K562 (cell line): ENCODE measurements at regions not wholly inside any gene's neighbourhood (a gene's known extent, or its start where the extent isn't known, plus 50 kb on each side); places are given as distances from the start of the nearest gene placed in this dataset.

Experiments
- ATAC-seq: fragments of 200-7000 bp; cut with Tn5 transposase; 3 replicates; pipeline ENCODE4 v1.9.1; 2020; ENCODE audit warnings: moderate library complexity
- BruUV-seq: library from RNA; stranded (reverse); fragments of 400-500 nt; replicated peaks from 2 replicates; lab custom pipeline; 2021; lab: Mats Ljungman, UMichigan
- CTCF ChIA-PET: fragments of 300-600 bp; formaldehyde crosslinking; extraction: SDS; loops from one replicate; lab custom pipeline; 2021; ENCODE audit warnings: low intra/inter-chr PET ratio; lab: Yijun Ruan, JAX
- POLR2A ChIA-PET: fragments of 300-600, 350-650 bp; sonication (Branson Sonifier 250); formaldehyde crosslinking; extraction: SDS; loops from one replicate; lab custom pipeline; 2021; ENCODE audit warnings: antibody characterized with exemption, inconsistent platforms; lab: Yijun Ruan, JAX
- DNase-seq, 4 experiments: peaks; one replicate each; pipeline versions ENCODE4 v3.0.0 to v3.0.0-alpha.2; 2011 to 2018; ENCODE audit warnings: low spot score in 3 of 4, mixed read lengths in 3 of 4; ENCODE audit errors: extremely low read depth in 1 of 4
- FAIRE-seq: peaks from 2 replicates; lab custom pipeline; 2011; peaks lifted over from hg19 to GRCh38; lab: Jason Lieb, UNC
- H2AFZ ChIP-seq: 2 replicates; pipeline ENCODE4 v1.6.0; 2011; ENCODE audit warnings: low read depth, low read length, control low read depth, inconsistent platforms
- H3K27ac ChIP-seq: fragments of 200-600 bp; 3 replicates; pipeline ENCODE4 v1.8.0; 2011; ENCODE audit warnings: low read depth, mild to moderate bottlenecking, control low read depth, inconsistent platforms, low read length, moderate library complexity, mixed read lengths; ENCODE audit errors: extremely low read depth
- H3K27me3 ChIP-seq, 2 experiments: fragments of 300-600 bp in 1 of 2; 2 replicates in 1 of 2; 3 replicates in 1 of 2; pipeline versions ENCODE4 v1.6.0 to v1.8.0; 2011; ENCODE audit warnings: inconsistent platforms in 2 of 2, low read length in 2 of 2, mild to moderate bottlenecking in 1 of 2, mixed read lengths in 1 of 2, moderate library complexity in 1 of 2; ENCODE audit not compliant: control insufficient read depth in 2 of 2, insufficient read depth in 2 of 2
- H3K36me3 ChIP-seq: fragments of 300-600 bp; 3 replicates; pipeline ENCODE4 v1.8.0; 2011; ENCODE audit warnings: mild to moderate bottlenecking, low read length, inconsistent platforms; ENCODE audit not compliant: control insufficient read depth, insufficient read depth
- H3K4me1 ChIP-seq, 2 experiments: fragments of 200-600 bp in 1 of 2; replicated peaks in 1 of 2; 2 replicates in 1 of 2; 3 replicates in 1 of 2; pipeline versions ENCODE4 v1.5.1 to v1.8.0; 2011; ENCODE audit warnings: inconsistent platforms in 2 of 2, low read length in 2 of 2, mild to moderate bottlenecking in 1 of 2, mixed read lengths in 1 of 2, moderate library complexity in 1 of 2; ENCODE audit not compliant: control insufficient read depth in 2 of 2, insufficient read depth in 2 of 2
- H3K4me2 ChIP-seq: 2 replicates; pipeline ENCODE4 v1.6.1; 2011; ENCODE audit warnings: low read length, control low read depth, inconsistent platforms, mixed read lengths; ENCODE audit not compliant: insufficient read depth
- H3K4me3 ChIP-seq: fragments of 200-600 bp; sonication (generic), shearing (Covaris generic); 2 replicates; pipeline ENCODE4 v1.5.1; 2016; ENCODE audit warnings: control low read depth, inconsistent platforms
- H3K79me2 ChIP-seq: fragments of 200-600 bp; 3 replicates; pipeline ENCODE4 v1.8.0; 2011; ENCODE audit warnings: low read length, inconsistent platforms; ENCODE audit not compliant: control insufficient read depth, insufficient read depth
- H3K9ac ChIP-seq, 2 experiments: 2 replicates each; pipeline versions ENCODE4 v1.6.0 to v1.6.1; 2011; ENCODE audit warnings: low read depth in 2 of 2, low read length in 2 of 2, control low read depth in 1 of 2, inconsistent platforms in 1 of 2, mild to moderate bottlenecking in 1 of 2, mixed read lengths in 1 of 2; ENCODE audit not compliant: insufficient read depth in 1 of 2
- H3K9me1 ChIP-seq: one replicate; pipeline ENCODE4 v1.6.0; 2011; ENCODE audit warnings: inconsistent platforms, mild to moderate bottlenecking, low read length, moderate library complexity; ENCODE audit not compliant: control insufficient read depth, insufficient read depth
- H3K9me3 ChIP-seq: replicated peaks from 2 replicates; pipeline ENCODE4 v1.5.1; 2011; ENCODE audit warnings: low read depth, low read length, inconsistent platforms; ENCODE audit not compliant: control insufficient read depth, insufficient read depth
- H4K20me1 ChIP-seq: replicated peaks from 2 replicates; pipeline ENCODE4 v1.6.1; 2011; ENCODE audit warnings: low read length, inconsistent platforms, mixed read lengths; ENCODE audit not compliant: control insufficient read depth, insufficient read depth
- BRF1 ChIP-seq: IDR thresholded peaks from 3 replicates; pipeline ENCODE4 v1.6.1; 2011; ENCODE audit warnings: borderline replicate concordance, mild to moderate bottlenecking; ENCODE audit not compliant: insufficient read length; ENCODE audit errors: extremely low read depth
- CHD1 ChIP-seq: fragments of 200-600 bp; sonication (generic); IDR thresholded peaks from one replicate; pipeline ENCODE4 v1.6.1; 2012; ENCODE audit warnings: mild to moderate bottlenecking, moderate library complexity, low read length, inconsistent platforms
- FOXJ2 ChIP-seq: fragments of 200-800 bp; sonication (Bioruptor generic); IDR thresholded peaks from 2 replicates; pipeline ENCODE4 v1.6.1; 2016; ENCODE audit warnings: missing genetic modification characterization, missing compliant biosample characterization
- GABPB1 ChIP-seq: sonication (generic); formaldehyde crosslinking; IDR thresholded peaks from 2 replicates; pipeline ENCODE4 v1.8.0; 2022; ENCODE audit warnings: mild to moderate bottlenecking, missing genetic modification reagents
- HDAC3 ChIP-seq: fragments of 450-650 bp; IDR thresholded peaks from 2 replicates; pipeline ENCODE4 v1.6.1; 2018; ENCODE audit warnings: borderline replicate concordance, mild to moderate bottlenecking, moderate library complexity; ENCODE audit not compliant: partially characterized antibody
- HINFP ChIP-seq: fragments of 450-650 bp; conservative IDR thresholded peaks from 2 replicates; pipeline ENCODE4 v1.6.1; 2016; ENCODE audit warnings: missing genetic modification characterization, low read depth, mild to moderate bottlenecking, control low read depth, missing compliant biosample characterization
- HNRNPLL ChIP-seq: fragments of 200-400 bp; formaldehyde crosslinking; IDR thresholded peaks from 2 replicates; pipeline ENCODE4 v1.6.1; 2017; ENCODE audit warnings: low read length, low read depth, mild to moderate bottlenecking; ENCODE audit not compliant: poor library complexity, severe bottlenecking
- JUN ChIP-seq, 2 experiments: sonication (generic) in 1 of 2; formaldehyde crosslinking in 1 of 2; IDR thresholded peaks; 2 replicates each; pipeline versions ENCODE4 v1.6.1 to v1.8.0; 2012 to 2022; ENCODE audit warnings: borderline replicate concordance in 2 of 2, mild to moderate bottlenecking in 2 of 2, improper control_type of control experiment in 1 of 2, low read depth in 1 of 2, low read length in 1 of 2, missing genetic modification reagents in 1 of 2
- KLF10 ChIP-seq: fragments of 250-450 bp; sonication (Bioruptor Pico); IDR thresholded peaks from 2 replicates; pipeline ENCODE4 v1.6.1; 2021; ENCODE audit warnings: matching md5 sums
- MED1 ChIP-seq: sonication (generic); formaldehyde crosslinking; IDR thresholded peaks from 2 replicates; pipeline ENCODE4 v1.8.1; 2023; ENCODE audit warnings: missing genetic modification reagents, borderline replicate concordance
- NR1H2 ChIP-seq: sonication (generic); formaldehyde crosslinking; IDR thresholded peaks from 2 replicates; pipeline ENCODE4 v1.4.0; 2020; ENCODE audit warnings: mild to moderate bottlenecking, missing genetic modification reagents
- PHB ChIP-seq: fragments of 250-450 bp; sonication (Bioruptor Pico); IDR thresholded peaks from 2 replicates; pipeline ENCODE4 v1.5.0; 2021
- PRMT5 ChIP-seq: sonication (generic); formaldehyde crosslinking; IDR thresholded peaks from 2 replicates; pipeline ENCODE4 v1.5.0; 2020; ENCODE audit warnings: missing genetic modification reagents
- PURB ChIP-seq: sonication (generic); formaldehyde crosslinking; IDR thresholded peaks from 2 replicates; pipeline ENCODE4 v1.9.0; 2021; ENCODE audit warnings: low read depth, mild to moderate bottlenecking, missing genetic modification reagents
- SMARCA4 ChIP-seq: fragments of 450-650 bp; IDR thresholded peaks from 2 replicates; pipeline ENCODE4 v1.6.1; 2016
- SPI1 ChIP-seq: IDR thresholded peaks from 2 replicates; pipeline ENCODE4 v1.6.1; 2011; ENCODE audit warnings: low read depth, low read length, control low read depth, borderline replicate concordance
- SRSF9 ChIP-seq: fragments of 200-400 bp; formaldehyde crosslinking; IDR thresholded peaks from 2 replicates; pipeline ENCODE4 v1.6.1; 2017; ENCODE audit warnings: low read depth, low read length, borderline replicate concordance
- ZNF586 ChIP-seq: fragments of 450-650 bp; formaldehyde crosslinking; conservative IDR thresholded peaks from 2 replicates; pipeline ENCODE4 v1.4.0; 2020; ENCODE audit warnings: mild to moderate bottlenecking, moderate library complexity
- WGBS: fragments of 100-300 bp; shearing (Covaris generic); methylation state at CpG from one replicate; pipeline ENCODE4 v1.1.6; 2016; ENCODE audit warnings: low coverage, mixed read lengths; ENCODE audit not compliant: insufficient coverage; ENCODE audit errors: missing lambda C conversion rate; 5-methylcytosine and 5-hydroxymethylcytosine counted together
- in situ Hi-C: fragments of 300-500 bp; cut with MboI; formaldehyde crosslinking; loops from 4 replicates; pipeline ENCODE4 v1.15.0; 2018; ENCODE audit warnings: inconsistent platforms, mixed read lengths
- intact Hi-C: fragments of 100-400 bp; cut with micrococcal nuclease; formaldehyde crosslinking; loops from 2 replicates; pipeline ENCODE4 v1.14.2; 2022

- POLR2A ChIA-PET, result no interaction called here
- TF ChIP-seq BRF1, result no peak
- no peak for TF ChIP-seq ZNF586 (CRISPR knock-in tag)
- TF ChIP-seq SMARCA4, result no peak
- Histone ChIP-seq H2AFZ (no peak overlapping the region), H4K20me1 (no peaks in the 10 kb centered on the region), H3K27me3 (no peaks in the 10 kb centered on the region), H3K4me3 (no peak overlapping the region), H3K9me3 (no peaks in the 10 kb centered on the region), H3K4me2 (no peak overlapping the region), H3K79me2 (no peaks in the 10 kb centered on the region), H3K4me1 (no peaks in the 10 kb centered on the region), H3K9ac (no peak overlapping the region), H3K9me1 (no peaks in the 10 kb centered on the region), H3K36me3 (no peaks in the 10 kb centered on the region), H3K27ac (no peak overlapping the region)
- in situ Hi-C loops (no loop called here), intact Hi-C loops (no loop called here)
- BruUV-seq, result no TSS peak
- 4% methylated on average over 1 of the region's 1 CpG for WGBS
- no peak for FAIRE-seq
- ATAC-seq, result no peak
- CTCF ChIA-PET, result no interaction called here
- DNase-seq, result no peak
These were observed 541.7 kb downstream of the EFNA5 start for GRCh38 chr5:107129051-107129450.

GRCh38 chr5:107127878-107128277 lies 542.9 kb downstream of the EFNA5 start:
- DNase-seq, result no peak
- no peaks in the 10 kb centered on the region for H3K27me3 ChIP-seq
- no peaks in the 10 kb centered on the region for H3K79me2 ChIP-seq
- ChIA-PET POLR2A (no interaction called here), CTCF (no interaction called here)
- 6% methylated on average over 1 of the region's 1 CpG for WGBS
- H4K20me1 ChIP-seq, result no peaks in the 10 kb centered on the region
- no peak overlapping the region for H3K27ac ChIP-seq
- ATAC-seq, result no peak
- no peak overlapping the region for H3K4me3 ChIP-seq
- no peaks in the 10 kb centered on the region for H3K36me3 ChIP-seq
- no peaks in the 10 kb centered on the region for H3K9me3 ChIP-seq
- H2AFZ ChIP-seq, result no peak overlapping the region
- BruUV-seq, result no TSS peak
- no peak overlapping the region for H3K4me2 ChIP-seq
- TF ChIP-seq PRMT5 (CRISPR knock-in tag) (no peak), PURB (no peak), FOXJ2 (no peak), MED1 (no peak), SPI1 (no peak), HNRNPLL (no peak), HINFP (tag) (no peak), GABPB1 (CRISPR knock-in tag) (no peak), PHB (CRISPR knock-in tag) (no peak), NR1H2 (CRISPR knock-in tag) (no peak), SRSF9 (no peak), CHD1 (no peak), KLF10 (CRISPR knock-in tag) (no peak), HDAC3 (no peak), JUN (IDR thresholded peaks at IDR 0.05; ENCODE audit: borderline replicate concordance, low read depth, low read length) (no peak), JUN (CRISPR knock-in tag; IDR thresholded peaks at IDR 0.05; ENCODE audit: borderline replicate concordance) (no peak)
- H3K9ac ChIP-seq, result no peak overlapping the region
- intact Hi-C loops (no loop called here), in situ Hi-C loops (no loop called here)
- no peak for FAIRE-seq
- H3K9me1 ChIP-seq, result no peaks in the 10 kb centered on the region
- no peaks in the 10 kb centered on the region for H3K4me1 ChIP-seq
